HepG2 (cell line): ENCODE measurements at regions not wholly inside any gene's neighbourhood (a gene's known extent, or its start where the extent isn't known, plus 50 kb on each side); places are given as distances from the start of the nearest gene placed in this dataset.

Source experiments
- HINFP ChIP-seq: sonication (generic); formaldehyde crosslinking; IDR thresholded peaks from 2 replicates; pipeline ENCODE4 v1.4.0; 2020; ENCODE audit warnings: low read depth, mild to moderate bottlenecking, missing genetic modification reagents
- MXI1 ChIP-seq: IDR thresholded peaks from 3 replicates; pipeline ENCODE4 v1.6.1; 2012; ENCODE audit warnings: low read depth, low read length, inconsistent platforms, borderline replicate concordance
- NPAS2 ChIP-seq: sonication (generic); formaldehyde crosslinking; IDR thresholded peaks from 2 replicates; pipeline ENCODE4 v1.8.0; 2022; ENCODE audit warnings: mild to moderate bottlenecking, missing genetic modification reagents, borderline replicate concordance
- RFX3 ChIP-seq: IDR thresholded peaks from 2 replicates; pipeline ENCODE4 v1.6.1; 2016; ENCODE audit warnings: missing biosample characterization, missing genetic modification reagents
- TCF7 ChIP-seq: sonication (generic); IDR thresholded peaks from 2 replicates; pipeline ENCODE4 v1.6.1; 2016; ENCODE audit warnings: antibody characterized with exemption, low read depth
- ZC3H4 ChIP-seq: sonication (generic); formaldehyde crosslinking; IDR thresholded peaks from 2 replicates; pipeline ENCODE4 v1.4.0; 2020; ENCODE audit warnings: missing genetic modification reagents, borderline replicate concordance
- ZNF350 ChIP-seq: sonication (generic); formaldehyde crosslinking; IDR thresholded peaks from 2 replicates; pipeline ENCODE4 v1.4.0; 2020; ENCODE audit warnings: mild to moderate bottlenecking, low read depth, missing genetic modification reagents, borderline replicate concordance
- ZNF709 ChIP-seq: sonication (generic); formaldehyde crosslinking; IDR thresholded peaks from 2 replicates; pipeline ENCODE4 v1.5.0; 2020; ENCODE audit warnings: mild to moderate bottlenecking, missing genetic modification reagents
- ZNF800 ChIP-seq: sonication (generic); formaldehyde crosslinking; IDR thresholded peaks from 2 replicates; pipeline ENCODE4 v1.4.0; 2020; ENCODE audit warnings: missing genetic modification reagents
- ZNF891 ChIP-seq: sonication (generic); formaldehyde crosslinking; IDR thresholded peaks from 2 replicates; pipeline ENCODE4 v1.5.0; 2020; ENCODE audit warnings: mild to moderate bottlenecking, missing genetic modification reagents
- ZSCAN31 ChIP-seq: sonication (generic); formaldehyde crosslinking; IDR thresholded peaks from 2 replicates; pipeline ENCODE4 v1.5.0; 2020; ENCODE audit warnings: low read depth, mild to moderate bottlenecking, missing genetic modification reagents
- TF ChIP-seq, protein P1 (sequence below): sonication (generic); formaldehyde crosslinking; IDR thresholded peaks from 2 replicates; pipeline ENCODE4 v1.5.0; 2020; ENCODE audit warnings: missing genetic modification reagents

GRCh38 chr2:36134281-36134680 lies 221.3 kb upstream of the CRIM1 start (continued):
- TF ChIP-seq RFX3 (CRISPR knock-in tag) (no peak), ZNF709 (CRISPR knock-in tag) (no peak), NPAS2 (CRISPR knock-in tag) (no peak), TCF7 (no peak), ZNF350 (CRISPR knock-in tag) (no peak), ZNF800 (CRISPR knock-in tag) (no peak), HINFP (CRISPR knock-in tag) (no peak), ZNF891 (CRISPR knock-in tag) (no peak), ZSCAN31 (no peak), ZC3H4 (CRISPR knock-in tag) (no peak), MXI1 (no peak)
- TF ChIP-seq, protein P1, sequence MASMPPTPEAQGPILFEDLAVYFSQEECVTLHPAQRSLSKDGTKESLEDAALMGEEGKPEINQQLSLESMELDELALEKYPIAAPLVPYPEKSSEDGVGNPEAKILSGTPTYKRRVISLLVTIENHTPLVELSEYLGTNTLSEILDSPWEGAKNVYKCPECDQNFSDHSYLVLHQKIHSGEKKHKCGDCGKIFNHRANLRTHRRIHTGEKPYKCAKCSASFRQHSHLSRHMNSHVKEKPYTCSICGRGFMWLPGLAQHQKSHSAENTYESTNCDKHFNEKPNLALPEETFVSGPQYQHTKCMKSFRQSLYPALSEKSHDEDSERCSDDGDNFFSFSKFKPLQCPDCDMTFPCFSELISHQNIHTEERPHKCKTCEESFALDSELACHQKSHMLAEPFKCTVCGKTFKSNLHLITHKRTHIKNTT (CRISPR knock-in tag), result no peak
